ENCODE measurements at regions not wholly inside any gene's neighbourhood (a gene's known extent, or its start where the extent isn't known, plus 50 kb on each side); places are given as distances from the start of the nearest gene placed in this dataset.

GRCh38 chr13:89217813-89218212 is 1546.6 kb downstream of the SLITRK5 start:
- DNase-seq (ENCODE audit: extremely low spot score, insufficient read length, low read depth) = no peak
- FAIRE-seq = no peak

GRCh38 chr13:89221557-89222158 is 1550.5 kb downstream of the SLITRK5 start:
- FAIRE-seq (no peak), DNase-seq (ENCODE audit: extremely low spot score, insufficient read length, low read depth) (no peak)

- FAIRE-seq (no peak), DNase-seq (ENCODE audit: extremely low spot score, insufficient read length, low read depth) (no peak)
These were observed 1556.2 kb downstream of the SLITRK5 start for GRCh38 chr13:89227356-89227755.

GRCh38 chr13:89238496-89238895 is 1567.3 kb downstream of the SLITRK5 start:
- DNase-seq (ENCODE audit: extremely low spot score, insufficient read length, low read depth) (no peak), FAIRE-seq (no peak)

GRCh38 chr13:89239361-89240127 is 1568.4 kb downstream of the SLITRK5 start:
- FAIRE-seq (no peak), DNase-seq (ENCODE audit: extremely low spot score, insufficient read length, low read depth) (no peak)

- FAIRE-seq (no peak), DNase-seq (ENCODE audit: extremely low spot score, insufficient read length, low read depth) (no peak)
These were observed 1584.8 kb downstream of the SLITRK5 start for GRCh38 chr13:89255844-89256406.

GRCh38 chr13:89267734-89268133 is 1596.6 kb downstream of the SLITRK5 start:
- FAIRE-seq (no peak), DNase-seq (ENCODE audit: extremely low spot score, insufficient read length, low read depth) (no peak)

- DNase-seq (ENCODE audit: extremely low spot score, insufficient read length, low read depth) (no peak), FAIRE-seq (no peak)
These were observed 1598.6 kb downstream of the SLITRK5 start for GRCh38 chr13:89269737-89270136.

GRCh38 chr13:89270736-89271135 is 1599.6 kb downstream of the SLITRK5 start:
- DNase-seq (ENCODE audit: extremely low spot score, insufficient read length, low read depth) = no peak
- FAIRE-seq = no peak

- no peak for DNase-seq (ENCODE audit: extremely low spot score, insufficient read length, low read depth)
- no peak for FAIRE-seq
These were observed 1608.2 kb downstream of the SLITRK5 start for GRCh38 chr13:89279374-89279773.

GRCh38 chr13:89281331-89281730 is 1610.2 kb downstream of the SLITRK5 start:
- DNase-seq (ENCODE audit: extremely low spot score, insufficient read length, low read depth) (no peak), FAIRE-seq (no peak)

- no peak for FAIRE-seq
- no peak for DNase-seq (ENCODE audit: extremely low spot score, insufficient read length, low read depth)
These were observed 1611.1 kb downstream of the SLITRK5 start for GRCh38 chr13:89282241-89282640.

- DNase-seq (ENCODE audit: extremely low spot score, insufficient read length, low read depth) (no peak), FAIRE-seq (no peak)
These were observed 1616.2 kb downstream of the SLITRK5 start for GRCh38 chr13:89287381-89287780.

GRCh38 chr13:89294115-89294867 is 1623.1 kb downstream of the SLITRK5 start:
- DNase-seq (ENCODE audit: extremely low spot score, insufficient read length, low read depth) (no peak), FAIRE-seq (no peak)

- no peak for DNase-seq (ENCODE audit: extremely low spot score, insufficient read length, low read depth)
- FAIRE-seq = no peak
These were observed 1636.1 kb downstream of the SLITRK5 start for GRCh38 chr13:89307278-89307677.

- FAIRE-seq = no peak
- no peak for DNase-seq (ENCODE audit: extremely low spot score, insufficient read length, low read depth)
These were observed 1639.9 kb downstream of the SLITRK5 start for GRCh38 chr13:89310943-89311672.

GRCh38 chr13:89315287-89315686 is 1644.1 kb downstream of the SLITRK5 start:
- DNase-seq (ENCODE audit: extremely low spot score, insufficient read length, low read depth) (no peak), FAIRE-seq (no peak)

GRCh38 chr13:89322466-89322865 is 1651.3 kb downstream of the SLITRK5 start:
- no peak for FAIRE-seq
- no peak for DNase-seq (ENCODE audit: extremely low spot score, insufficient read length, low read depth)

- FAIRE-seq (no peak), DNase-seq (ENCODE audit: extremely low spot score, insufficient read length, low read depth) (no peak)
These were observed 1653.4 kb downstream of the SLITRK5 start for GRCh38 chr13:89324582-89324981.

GRCh38 chr13:89343165-89343564 is 1672.0 kb downstream of the SLITRK5 start:
- FAIRE-seq (no peak), DNase-seq (ENCODE audit: extremely low spot score, insufficient read length, low read depth) (no peak)

Data from GM18507 (cell line).